ENCODE measurements at regions not wholly inside any gene's neighbourhood (a gene's known extent, or its start where the extent isn't known, plus 50 kb on each side); places are given as distances from the start of the nearest gene placed in this dataset.

- no peak overlapping the region for H2BK20ac ChIP-seq (ENCODE audit: low read depth, low read length)
These were observed 76.2 kb upstream of the SLC1A3 start for GRCh38 chr5:36530215-36530614.

More at GRCh38 chr5:36530215-36530614, 76.2 kb upstream of the SLC1A3 start:
- intact Hi-C loops (cut with micrococcal nuclease) (no loop called here), in situ Hi-C loops (cut with MboI; ENCODE audit: low sequenced_read_pairs) (no loop called here), dilution Hi-C loops (cut with HindIII; ENCODE audit: low sequenced_read_pairs, unreplicated experiment) (no loop called here)
- H3K4me1 ChIP-seq (ENCODE audit: control insufficient read depth, insufficient read depth, low read length), result no peaks in the 10 kb centered on the region
- H3K4me3 ChIP-seq (ENCODE audit: insufficient read depth, low read depth, low read length), result no peak overlapping the region
- H2BK15ac ChIP-seq (ENCODE audit: low read depth, low read length), result no peak overlapping the region
- no peak overlapping the region for H4K91ac ChIP-seq (ENCODE audit: insufficient read depth, low read depth, low read length)
- H3K79me1 ChIP-seq (ENCODE audit: low read depth in 1 of 2, low read length in 2 of 2), result no peaks in the 10 kb centered on the region
- no TSS peak for BruUV-seq (replicated peaks)
- ATAC-seq (ENCODE audit: low read depth), result no peak
- no peaks in the 10 kb centered on the region for H3K9me1 ChIP-seq (ENCODE audit: insufficient read depth, low read length)
- no peak overlapping the region for H2BK5ac ChIP-seq (ENCODE audit: low read depth, low read length, poor library complexity, severe bottlenecking)
- 0 out of 2 replicates have a peak, but pooled peaks cover 2% of the 10 kb centered on the region for H3K27me3 ChIP-seq (ENCODE audit: control insufficient read depth, insufficient read depth, low read length)
- no peak overlapping the region for H3K9ac ChIP-seq (ENCODE audit: low read depth, low read length)
- ChIA-PET POLR2A (ENCODE audit: unreplicated experiment) (no interaction called here), CTCF (no interaction called here)
- no peak overlapping the region for H3K4me2 ChIP-seq (ENCODE audit: low read depth, low read length)
- WGBS, 2 experiments (ENCODE audit: extremely low coverage in 2 of 2, insufficient read length in 1 of 2), result no CpG with 5 or more reads among the region's 2 CpGs
- no peak overlapping the region for H3K14ac ChIP-seq (replicated peaks; ENCODE audit: low read depth, low read length)
- no peak overlapping the region for H4K8ac ChIP-seq (ENCODE audit: low read depth in 2 of 2, low read length in 2 of 2)
- H2BK120ac ChIP-seq (ENCODE audit: low read depth, low read length), result no peak overlapping the region
- H2AK5ac ChIP-seq (ENCODE audit: low read depth, low read length), result no peak overlapping the region
- no peak overlapping the region for H3K56ac ChIP-seq (ENCODE audit: extremely low read depth, insufficient read depth, low read length)
- H3K4ac ChIP-seq (ENCODE audit: low read depth, low read length), result no peak overlapping the region
- H2AFZ ChIP-seq (replicated peaks; ENCODE audit: low read length, poor library complexity), result no peak overlapping the region
- H3K23ac ChIP-seq (ENCODE audit: low read depth, low read length), result no peak overlapping the region
- H2AK9ac ChIP-seq (replicated peaks; ENCODE audit: low read depth, low read length, poor library complexity), result peak overlapping the region; percentile 24
- H3K36me3 ChIP-seq (ENCODE audit: control insufficient read depth, insufficient read depth, low read length), result no peaks in the 10 kb centered on the region
- no peak overlapping the region for H3K18ac ChIP-seq (ENCODE audit: low read depth, low read length)
- no peak for DNase-seq
- H4K20me1 ChIP-seq (ENCODE audit: insufficient read depth, low read length), result no peaks in the 10 kb centered on the region
- H3K9me3 ChIP-seq (ENCODE audit: control insufficient read depth, insufficient read depth, low read length), result no peaks in the 10 kb centered on the region
- no peak overlapping the region for H4K5ac ChIP-seq (ENCODE audit: low read depth, low read length)
- H3K27ac ChIP-seq (ENCODE audit: insufficient read depth, low read length), result no peak overlapping the region
- TF ChIP-seq NFE2L2 (IDR thresholded peaks at IDR 0.05; ENCODE audit: low read depth, low read length), result no peak
- TF ChIP-seq POLR2A (IDR thresholded peaks at IDR 0.05; ENCODE audit: low read depth, low read length), result no peak
- TF ChIP-seq CHD1 (IDR thresholded peaks at IDR 0.05; ENCODE audit: low read depth, low read length), result no peak
- TF ChIP-seq RFX5 (IDR thresholded peaks at IDR 0.05; ENCODE audit: low read depth, low read length), result no peak
- no peak for TF ChIP-seq SMC3 (IDR thresholded peaks at IDR 0.05; ENCODE audit: low read depth, low read length)
- TF ChIP-seq MAZ (IDR thresholded peaks at IDR 0.05; ENCODE audit: borderline replicate concordance, low read depth, low read length), result no peak
- no peak for TF ChIP-seq FOS (IDR thresholded peaks at IDR 0.05; ENCODE audit: low read depth, low read length)
- TF ChIP-seq ELK1 (IDR thresholded peaks at IDR 0.05; ENCODE audit: borderline replicate concordance, low read depth, low read length), result no peak
- no peak for TF ChIP-seq CTCF (conservative IDR thresholded peaks at IDR 0.05; ENCODE audit: low read depth, low read length)
- no peak for TF ChIP-seq RAD21 (IDR thresholded peaks at IDR 0.05; ENCODE audit: low read length)
- no peak for TF ChIP-seq CEBPB (IDR thresholded peaks at IDR 0.05; ENCODE audit: low read depth, low read length)
- no peak for TF ChIP-seq USF2 (IDR thresholded peaks at IDR 0.05; ENCODE audit: low read depth, low read length)

Data from IMR-90 (cell line).